DOHH2 (cell line): ENCODE measurements at regions not wholly inside any gene's neighbourhood (a gene's known extent, or its start where the extent isn't known, plus 50 kb on each side); places are given as distances from the start of the nearest gene placed in this dataset.

Experiments used
- CTCF ChIP-seq: fragments of 200-600 bp; sonication (generic); IDR thresholded peaks from one replicate; pipeline ENCODE4 v1.5.1; 2014; ENCODE audit warnings: antibody characterized with exemption, mild to moderate bottlenecking, low read depth, low read length; ENCODE audit not compliant: poor library complexity, severe bottlenecking
- EZH2phosphoT487 ChIP-seq: fragments of 200-600 bp; sonication (generic); IDR thresholded peaks from 2 replicates; pipeline ENCODE4 v1.6.1; 2017; ENCODE audit warnings: borderline replicate concordance, mild to moderate bottlenecking, antibody characterized with exemption, low read length, moderate library complexity, mixed read lengths

DNA sequence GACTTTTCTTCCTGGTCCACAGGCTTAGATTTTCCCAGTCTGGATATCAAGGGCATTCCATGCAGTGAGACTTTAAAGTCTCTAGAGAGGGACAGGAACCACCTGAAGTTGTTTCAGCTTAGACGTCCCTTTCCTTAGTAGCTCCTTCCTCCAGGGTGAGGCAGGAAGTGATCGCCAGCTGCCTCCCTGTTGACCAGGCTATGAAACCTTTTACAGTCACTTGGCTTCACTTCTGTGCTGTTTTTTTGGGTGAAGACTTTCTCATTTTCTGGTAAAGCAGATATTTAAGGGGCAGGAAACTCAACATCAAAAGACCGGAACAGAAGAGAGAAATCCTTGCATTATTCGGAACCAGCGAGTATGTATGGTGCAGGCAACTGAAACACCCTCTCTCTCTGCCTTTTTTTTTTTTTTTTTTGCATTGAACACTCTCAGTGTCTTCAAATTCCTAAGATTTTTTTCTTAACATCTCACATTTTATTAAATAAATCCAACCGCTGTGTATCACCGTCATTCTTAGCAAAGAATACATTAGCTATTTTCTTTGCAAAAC, 234.6 kb upstream of the IRF2BP2 start:
- TF ChIP-seq EZH2phosphoT487 (no peak), CTCF (no peak)
